ENCODE measurements at regions not wholly inside any gene's neighbourhood (a gene's known extent, or its start where the extent isn't known, plus 50 kb on each side); places are given as distances from the start of the nearest gene placed in this dataset.

DNA sequence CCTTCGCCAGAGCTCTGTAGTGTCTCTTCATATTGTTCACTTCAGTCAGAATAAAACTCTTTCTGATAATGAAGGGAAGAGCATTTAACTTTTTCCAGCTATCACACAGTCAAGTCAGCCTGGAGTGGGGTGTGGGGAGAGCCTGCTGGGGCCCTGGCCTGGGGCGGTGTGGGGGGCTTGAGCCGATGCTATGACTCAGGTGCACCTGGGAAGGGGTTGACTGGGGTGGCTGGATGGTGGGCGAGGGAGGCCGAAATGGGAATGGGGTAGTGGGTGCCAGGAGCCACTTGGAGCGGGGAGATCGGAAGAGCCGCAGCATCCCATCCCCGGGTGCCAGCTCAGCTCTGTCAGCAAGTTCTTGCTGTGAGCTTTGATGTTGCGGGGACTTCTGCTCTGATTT lies 100.9 kb downstream of the NXPE2 start:
- TF ChIP-seq YY1 (IDR thresholded peaks at IDR 0.05; ENCODE audit: insufficient read depth, insufficient read length) (no peak), SUZ12 (IDR thresholded peaks at IDR 0.05; ENCODE audit: extremely low read depth, insufficient read depth, insufficient read length) (no peak)

Data from NT2/D1 (cell line).